Limb (tissue), 2 donors: ENCODE measurements at regions not wholly inside any gene's neighbourhood (a gene's known extent, or its start where the extent isn't known, plus 50 kb on each side); places are given as distances from the start of the nearest gene placed in this dataset.
"Not testable (repeated sequence)": the region's sequence is repeated elsewhere in the genome, so short reads cannot be mapped to it uniquely, and the experiment has no call there.

Experiments
- DNase-seq, 2 donors: peaks; one replicate each; pipeline ENCODE4 v3.0.0-alpha.2; 2016; ENCODE audit errors: extremely low spot score in 2 of 2

DNA sequence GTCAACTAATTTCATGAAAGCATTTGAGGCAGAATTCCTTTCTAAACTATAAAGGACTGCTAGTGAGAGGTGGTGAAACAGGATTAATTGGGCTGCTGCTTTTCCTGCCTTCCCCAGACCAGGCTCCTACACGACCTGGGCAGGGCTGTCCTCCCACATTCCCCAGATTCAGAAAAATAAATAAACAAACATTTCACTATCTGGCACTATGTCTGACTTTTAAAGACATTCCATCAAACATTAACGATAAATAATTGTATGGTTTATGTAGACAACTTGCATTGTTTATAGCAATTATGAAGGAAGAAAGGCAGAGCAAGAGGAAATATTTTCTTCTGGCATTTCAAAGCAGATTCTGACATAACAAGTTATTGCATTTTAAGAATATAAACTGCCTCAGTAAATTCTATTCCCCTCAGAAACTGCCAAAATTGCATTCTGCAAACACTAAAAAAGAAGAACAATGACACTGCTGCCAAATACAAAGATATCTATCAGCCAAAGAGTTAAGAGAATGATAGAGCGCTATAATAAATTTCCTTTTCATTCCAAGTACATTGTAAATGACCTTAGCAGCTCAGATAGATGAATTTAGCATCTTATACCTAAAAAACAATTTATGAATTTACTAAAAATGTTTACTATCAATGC is 214.7 kb upstream of the INTU start:
- no peak for DNase-seq

- DNase-seq, result no peak
These were observed 213.3 kb upstream of the INTU start for GRCh38 chr4:127419431-127419830.

GRCh38 chr4:127421437-127421836 is 211.3 kb upstream of the INTU start:
- no peak for DNase-seq

DNA sequence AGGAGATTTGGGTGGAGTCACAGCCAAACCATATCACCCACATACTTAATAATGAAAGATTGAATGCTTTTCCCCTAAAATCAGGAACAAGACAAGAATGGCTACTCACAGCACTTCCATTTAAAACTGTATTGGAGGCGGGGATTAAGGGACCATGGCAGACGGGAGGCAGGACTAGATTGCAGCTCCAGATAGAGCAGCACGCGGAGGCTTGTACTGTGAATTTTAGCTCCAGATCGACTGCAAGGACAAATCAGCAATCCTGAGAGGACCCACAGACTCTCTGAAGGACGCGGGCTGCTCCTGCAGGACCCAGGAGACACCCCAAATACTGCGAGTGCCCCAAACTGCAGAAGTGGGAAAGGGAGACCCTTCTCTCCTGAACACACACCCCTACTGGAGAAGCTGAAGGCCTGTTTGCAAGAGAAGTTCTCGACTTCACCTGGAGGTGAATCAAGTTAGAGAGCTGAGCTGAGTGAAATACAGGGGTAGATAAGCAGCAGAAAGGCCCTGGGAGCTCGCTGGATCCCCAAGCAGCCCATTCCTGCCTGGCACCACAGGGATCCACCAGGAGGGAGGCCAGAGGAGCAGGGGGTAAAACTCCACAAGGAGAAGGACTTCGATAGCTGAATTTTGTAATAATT is 207.4 kb upstream of the INTU start:
- no peak for DNase-seq

DNA sequence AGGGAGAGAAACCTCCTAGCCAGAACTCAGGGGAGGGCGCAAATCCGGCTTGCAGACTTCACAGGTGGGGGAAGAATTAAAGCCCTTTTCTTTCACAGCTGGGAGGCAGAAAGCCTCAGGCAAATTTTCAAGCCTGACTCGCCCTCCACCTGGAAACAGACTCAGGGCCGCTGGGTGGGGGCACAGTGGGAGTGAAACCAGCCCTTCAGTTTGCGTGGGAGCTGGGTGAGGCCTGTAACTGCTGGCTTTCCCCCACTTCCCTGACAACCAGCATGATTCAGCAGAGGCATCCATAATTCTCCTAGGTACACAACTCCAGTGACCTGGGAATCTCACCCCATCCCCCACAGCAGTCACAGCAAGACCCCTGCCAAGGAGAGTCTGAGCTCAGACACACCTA is 206.9 kb upstream of the INTU start:
- no peak for DNase-seq

DNA sequence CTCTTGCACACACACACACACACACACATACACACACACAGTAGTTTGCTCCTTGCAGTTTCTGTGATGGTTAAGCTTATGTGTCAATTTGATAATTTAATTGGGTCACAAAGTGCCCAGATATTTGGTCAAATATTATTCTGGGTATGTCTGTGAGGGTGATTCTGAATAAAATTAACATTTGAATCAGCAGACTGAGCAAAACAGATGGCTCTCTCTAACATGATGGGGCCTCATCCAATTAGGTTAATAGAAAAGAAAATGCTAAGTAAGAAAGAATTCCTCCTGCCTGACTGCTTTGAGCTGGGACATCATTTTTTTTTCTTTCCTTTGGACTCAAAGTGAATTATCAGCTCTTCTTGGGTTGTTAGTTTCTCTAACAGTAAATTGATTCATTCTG is 191.2 kb upstream of the INTU start:
- no peak for DNase-seq

GRCh38 chr4:127445471-127445870 is 187.3 kb upstream of the INTU start:
- DNase-seq, result no peak

DNA sequence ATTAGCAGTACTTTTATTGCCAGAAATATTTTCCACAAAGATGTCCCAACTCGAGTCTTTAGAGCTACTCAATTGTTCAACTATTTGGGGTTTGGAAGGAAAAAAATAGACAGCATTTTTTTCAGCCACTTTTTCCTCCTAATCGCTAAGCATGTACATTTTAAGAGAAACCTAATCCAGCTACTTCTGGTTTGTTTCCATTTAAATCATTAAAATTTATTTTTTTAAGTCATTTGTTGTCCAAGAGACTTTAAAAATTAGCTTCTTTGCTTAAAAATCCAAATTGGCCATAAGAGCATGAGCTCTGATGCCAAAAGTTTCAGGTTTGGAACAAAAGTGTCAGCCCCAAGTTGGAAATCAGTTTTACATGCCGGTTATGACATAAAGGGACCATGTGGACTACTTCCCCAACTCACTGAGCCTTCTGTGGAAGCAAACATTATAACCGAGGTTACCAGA is 186.3 kb upstream of the INTU start:
- DNase-seq, result no peak

GRCh38 chr4:127448986-127449385 is 183.8 kb upstream of the INTU start:
- no peak for DNase-seq

GRCh38 chr4:127449449-127449848 is 183.3 kb upstream of the INTU start:
- peak in 1 of 2 donors; percentile 51 for DNase-seq

DNA sequence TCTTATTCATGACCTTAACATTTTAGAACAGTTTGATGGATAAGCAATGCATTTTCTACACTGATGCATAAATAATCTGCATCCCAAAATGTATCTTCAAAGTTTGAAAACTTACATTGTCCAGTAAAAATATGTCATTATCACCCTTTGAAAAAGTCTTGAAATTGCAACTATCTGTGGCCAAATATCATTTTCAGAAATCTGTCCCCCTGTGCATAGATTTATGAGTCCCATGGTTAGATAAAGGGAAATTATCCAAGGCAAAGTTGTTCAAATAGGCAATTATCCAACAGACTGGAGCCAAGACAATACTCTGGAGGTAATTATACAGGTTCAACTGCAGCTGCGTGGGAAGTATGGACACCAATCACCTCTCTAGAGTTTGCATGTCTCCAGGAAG is 182.5 kb upstream of the INTU start:
- peak in 1 of 2 donors; percentile 50 for DNase-seq

DNA sequence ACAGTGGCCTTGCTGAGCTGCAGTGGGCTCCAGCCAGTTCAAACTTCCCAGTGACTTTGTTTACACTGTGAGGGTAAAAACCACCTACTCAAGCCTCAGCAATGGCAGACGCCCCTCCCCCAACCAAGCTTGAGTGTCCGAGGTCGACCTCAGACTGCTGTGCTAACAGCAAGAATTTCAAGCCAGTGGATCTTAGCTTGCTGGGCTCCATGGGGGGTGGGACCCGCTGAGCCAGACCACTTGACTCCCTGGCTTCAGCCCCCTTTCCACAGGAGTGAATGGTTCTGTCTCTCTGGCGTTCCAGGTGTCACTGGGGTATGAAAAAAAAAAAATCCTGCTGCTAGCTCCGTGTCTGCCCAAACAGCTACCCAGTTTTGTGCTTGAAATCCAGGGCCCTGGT is 168.9 kb upstream of the INTU start:
- DNase-seq, result no peak

- no peak for DNase-seq
These were observed 163.2 kb upstream of the INTU start for GRCh38 chr4:127469542-127469941.

- no peak for DNase-seq
These were observed 162.6 kb upstream of the INTU start for GRCh38 chr4:127469959-127470809.

DNA sequence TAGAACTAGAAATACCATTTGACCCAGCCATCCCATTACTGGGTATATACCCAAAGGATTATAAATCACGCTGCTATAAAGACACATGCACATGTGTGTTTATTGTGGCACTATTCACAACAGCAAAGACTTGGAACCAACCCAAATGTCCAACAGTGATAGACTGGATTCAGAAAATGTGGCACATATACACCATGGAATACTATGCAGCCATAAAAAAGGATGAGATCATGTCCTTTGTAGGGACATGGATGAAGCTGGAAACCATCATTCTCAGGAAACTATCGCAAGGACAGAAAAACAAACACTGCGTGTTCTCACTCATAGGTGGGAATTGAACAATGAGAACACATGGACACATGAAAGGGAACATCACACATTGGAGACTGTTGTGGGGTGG is 154.5 kb upstream of the INTU start:
- DNase-seq, result not testable (repeated sequence)

GRCh38 chr4:127479031-127479622 is 153.6 kb upstream of the INTU start:
- DNase-seq, result peak in 1 of 2 donors; percentile 60

DNA sequence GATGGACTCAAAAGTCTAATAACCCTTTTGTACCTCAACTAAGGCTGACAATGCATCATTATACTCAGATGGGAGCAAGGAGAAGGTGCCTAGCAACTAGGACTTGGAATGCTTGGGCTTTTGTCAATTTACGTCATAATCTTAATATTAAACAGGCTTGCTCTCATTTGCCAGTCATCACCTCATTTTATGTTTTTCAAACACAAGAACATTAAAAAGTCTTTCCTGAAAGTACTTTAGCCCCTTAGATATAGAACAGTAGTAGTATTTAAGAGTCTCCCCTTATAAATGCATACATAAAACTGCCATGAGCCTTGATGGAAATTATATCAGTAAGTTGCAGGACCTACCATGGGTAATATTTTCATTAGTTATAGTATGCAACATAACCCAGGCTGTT is 150.7 kb upstream of the INTU start:
- no peak for DNase-seq

GRCh38 chr4:127484117-127484516 is 148.6 kb upstream of the INTU start:
- DNase-seq, result no peak

- DNase-seq, result no peak
These were observed 146.5 kb upstream of the INTU start for GRCh38 chr4:127486248-127486647.

DNA sequence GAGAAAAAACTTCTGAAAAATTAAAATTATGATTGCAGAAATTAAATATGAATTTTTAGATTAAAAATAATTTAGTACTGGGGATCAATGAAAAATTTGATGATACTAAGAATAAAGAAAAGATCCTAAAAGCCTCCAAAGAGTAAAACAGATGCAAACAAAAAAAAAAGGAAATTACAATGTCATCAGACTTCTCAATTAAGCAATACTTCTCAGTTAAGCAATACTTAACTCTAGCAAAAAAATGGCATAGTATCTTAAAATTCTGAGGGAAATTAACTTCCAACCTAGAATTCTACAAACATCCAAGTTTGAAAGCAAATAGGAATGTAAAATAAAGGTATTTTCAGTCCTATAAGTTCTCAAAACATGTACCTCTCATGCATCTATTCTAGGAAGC is 141.2 kb upstream of the INTU start:
- DNase-seq, result no peak

DNA sequence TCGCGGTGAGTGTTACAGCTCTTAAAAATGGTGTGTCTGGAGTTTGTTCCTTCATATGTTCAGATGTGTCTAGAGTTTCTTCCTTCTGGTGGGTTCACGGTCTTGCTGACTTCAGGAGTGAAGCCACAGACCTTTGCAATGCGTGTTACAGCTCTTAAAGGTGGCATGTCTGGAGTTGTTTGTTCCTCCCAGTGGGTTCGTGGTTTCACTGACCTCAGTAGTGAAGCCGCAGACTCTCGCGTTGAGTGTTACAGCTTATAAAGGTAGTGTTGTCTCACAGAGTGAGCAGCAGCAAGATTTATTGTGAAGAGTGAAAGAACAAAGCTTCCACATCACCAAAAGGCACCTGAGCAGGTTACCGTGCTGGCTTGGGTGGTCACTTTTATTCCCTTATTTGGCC is 135.9 kb upstream of the INTU start:
- not testable (repeated sequence) for DNase-seq

- no peak for DNase-seq
These were observed 134.4 kb upstream of the INTU start for GRCh38 chr4:127498366-127498765.
